ENCODE measurements at regions not wholly inside any gene's neighbourhood (a gene's known extent, or its start where the extent isn't known, plus 50 kb on each side); places are given as distances from the start of the nearest gene placed in this dataset.
A peak's percentile ranks its signal among the peaks of the same experiment; 100 is the strongest.

- no peaks in the 10 kb centered on the region; the same call in 1 of the 2 replicates for H3K9me3 ChIP-seq
- no peak for TF ChIP-seq CTCF (IDR thresholded peaks at IDR 0.05; ENCODE audit: low read depth, low read length)
- DNase-seq, result no peak
These were observed 306.0 kb downstream of the TDRD15 start for GRCh38 chr2:21429747-21430146.

GRCh38 chr2:21431078-21431477 is 307.3 kb downstream of the TDRD15 start:
- Histone ChIP-seq H3K36me3 (no peaks in the 10 kb centered on the region), H3K27me3 (no peaks in the 10 kb centered on the region), H3K4me3 (ENCODE audit: low read depth, low read length) (no peak overlapping the region), H3K4me1 (peaks cover 7% of the 10 kb centered on the region; the same call in 1 of the 2 replicates), H3K9me3 (no peaks in the 10 kb centered on the region; the same call in 1 of the 2 replicates)
- peak; percentile 91 for DNase-seq
- no peak for TF ChIP-seq CTCF (IDR thresholded peaks at IDR 0.05; ENCODE audit: low read depth, low read length)

More at GRCh38 chr2:21429747-21430146, 306.0 kb downstream of the TDRD15 start:
- Histone ChIP-seq H3K4me3 (ENCODE audit: low read depth, low read length) (no peak overlapping the region), H3K36me3 (no peaks in the 10 kb centered on the region), H3K27me3 (no peaks in the 10 kb centered on the region), H3K4me1 (peaks cover 4% of the 10 kb centered on the region; the same call in 1 of the 2 replicates)

- Histone ChIP-seq H3K4me3 (ENCODE audit: low read depth, low read length) (no peak overlapping the region), H3K36me3 (no peaks in the 10 kb centered on the region), H3K9me3 (no peaks in the 10 kb centered on the region; the same call in 1 of the 2 replicates), H3K4me1 (peaks cover 8% of the 10 kb centered on the region), H3K27me3 (no peaks in the 10 kb centered on the region)
- DNase-seq, result no peak
- no peak for TF ChIP-seq CTCF (IDR thresholded peaks at IDR 0.05; ENCODE audit: low read depth, low read length)
These were observed 315.2 kb downstream of the TDRD15 start for GRCh38 chr2:21438949-21439348.

GRCh38 chr2:21441442-21441841 is 317.7 kb downstream of the TDRD15 start:
- Histone ChIP-seq H3K4me1 (peaks cover 5% of the 10 kb centered on the region), H3K27me3 (no peaks in the 10 kb centered on the region), H3K4me3 (ENCODE audit: low read depth, low read length) (no peak overlapping the region), H3K36me3 (no peaks in the 10 kb centered on the region), H3K9me3 (no peaks in the 10 kb centered on the region)
- no peak for TF ChIP-seq CTCF (IDR thresholded peaks at IDR 0.05; ENCODE audit: low read depth, low read length)
- DNase-seq, result no peak

DNA sequence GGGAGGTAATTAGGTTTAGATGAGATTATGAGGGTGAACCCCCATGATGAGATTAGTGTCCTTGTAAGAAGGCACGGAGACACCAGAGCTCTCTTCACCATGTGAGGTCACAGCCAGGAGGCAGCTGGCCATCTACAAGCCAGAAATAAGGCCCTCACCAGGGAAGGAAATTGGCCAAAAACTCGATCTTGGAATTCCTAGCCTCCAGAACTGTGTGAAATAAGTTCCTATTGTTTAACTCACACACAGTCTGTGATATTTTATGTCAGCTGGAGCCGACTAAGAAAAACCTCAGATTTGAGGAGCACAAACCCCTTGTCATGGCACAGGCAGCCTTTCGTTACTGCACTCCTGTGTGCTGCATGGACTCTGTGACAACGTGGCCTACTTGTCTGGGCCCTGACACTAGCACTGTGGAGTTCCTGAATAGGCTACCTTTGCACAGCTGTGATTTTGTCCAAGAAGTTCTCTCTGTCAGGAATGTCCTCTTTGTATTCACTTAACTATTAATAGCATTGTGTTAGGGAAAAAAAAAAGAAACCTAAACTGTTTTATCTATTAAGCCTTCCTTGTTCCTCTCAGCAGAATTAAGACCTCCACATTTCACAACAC is 319.8 kb downstream of the TDRD15 start:
- DNase-seq, result no peak
- no peak for TF ChIP-seq CTCF (IDR thresholded peaks at IDR 0.05; ENCODE audit: low read depth, low read length)
- Histone ChIP-seq H3K9me3 (no peaks in the 10 kb centered on the region), H3K4me1 (peaks cover 5% of the 10 kb centered on the region), H3K36me3 (no peaks in the 10 kb centered on the region), H3K4me3 (ENCODE audit: low read depth, low read length) (no peak overlapping the region), H3K27me3 (no peaks in the 10 kb centered on the region)

DNA sequence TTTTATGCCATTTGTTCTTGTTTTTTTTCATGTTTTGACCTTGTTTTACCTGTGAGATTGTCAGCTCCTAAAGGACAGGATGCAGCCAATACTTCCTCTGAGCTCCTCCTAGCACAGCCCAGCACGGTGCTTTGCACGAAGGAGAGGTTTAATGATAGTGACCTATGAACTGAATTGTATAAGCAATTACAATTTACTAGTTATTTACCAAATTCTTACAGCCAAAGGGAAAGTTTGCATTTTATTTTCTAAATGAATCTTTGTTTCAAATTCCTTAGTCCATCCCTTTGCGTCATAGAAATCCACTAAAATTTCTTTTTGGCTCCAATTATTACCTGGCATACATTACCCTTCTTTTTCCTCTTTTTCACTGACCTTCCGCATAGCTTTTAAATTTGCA is 326.1 kb downstream of the TDRD15 start:
- no peak for DNase-seq
- Histone ChIP-seq H3K36me3 (no peaks in the 10 kb centered on the region), H3K9me3 (no peaks in the 10 kb centered on the region), H3K27me3 (no peaks in the 10 kb centered on the region), H3K4me3 (ENCODE audit: low read depth, low read length) (no peak overlapping the region), H3K4me1 (peaks cover 23% of the 10 kb centered on the region)
- TF ChIP-seq CTCF (IDR thresholded peaks at IDR 0.05; ENCODE audit: low read depth, low read length), result no peak

Measured in BE2C (cell line).